CD4-positive, alpha-beta T cell (primary cell): ENCODE measurements at regions not wholly inside any gene's neighbourhood (a gene's known extent, or its start where the extent isn't known, plus 50 kb on each side); places are given as distances from the start of the nearest gene placed in this dataset.

Experiments used
- ATAC-seq: fragments of 200-7000 bp; cut with Tn5 transposase; one replicate; pipeline ENCODE4 v1.10.0; 2022; ENCODE audit warnings: mild to moderate bottlenecking; ENCODE audit not compliant: poor library complexity
- CTCF ChIA-PET: fragments of 350-600 bp; sonication (Branson Sonifier 250); formaldehyde crosslinking; loops from one replicate; lab custom pipeline; 2021; ENCODE audit warnings: antibody characterized with exemption, inconsistent platforms; lab: Charles Lee
- POLR2A ChIA-PET: fragments of 350-600 bp; sonication (Branson Sonifier 250); formaldehyde crosslinking; loops from one replicate; lab custom pipeline; 2021; ENCODE audit warnings: antibody characterized with exemption, inconsistent platforms; lab: Charles Lee
- DNase-seq, 14 experiments: peaks; one replicate each; pipeline ENCODE4 v3.0.0-alpha.2; 2013 to 2020; ENCODE audit warnings: mixed read lengths in 2 of 14
- H3K27ac ChIP-seq, 2 donors: one replicate each; pipeline versions ENCODE4 v1.5.1 to v1.7.0; 2013; ENCODE audit warnings: low read length in 2 of 2, low read depth in 1 of 2, mild to moderate bottlenecking in 1 of 2
- H3K27me3 ChIP-seq, 2 experiments: 1 replicate in 1 of 2; 2 replicates in 1 of 2; pipeline versions ENCODE4 v1.6.1 to v1.7.0; 2013; ENCODE audit warnings: low read length in 2 of 2, control low read depth in 1 of 2, mild to moderate bottlenecking in 1 of 2, moderate library complexity in 1 of 2; ENCODE audit not compliant: insufficient read depth in 2 of 2, control insufficient read depth in 1 of 2
- H3K36me3 ChIP-seq: one replicate; pipeline ENCODE4 v1.6.1; 2013; ENCODE audit warnings: low read length, control low read depth; ENCODE audit not compliant: insufficient read depth
- H3K4me1 ChIP-seq: one replicate; pipeline ENCODE4 v1.6.1; 2013; ENCODE audit warnings: low read length, control low read depth; ENCODE audit not compliant: insufficient read depth
- H3K4me3 ChIP-seq: one replicate; pipeline ENCODE4 v1.5.1; 2013; ENCODE audit warnings: mild to moderate bottlenecking, low read length, moderate library complexity
- H3K9me3 ChIP-seq, 2 experiments: 1 replicate in 1 of 2; 2 replicates in 1 of 2; pipeline versions ENCODE4 v1.6.1 to v1.7.0; 2013; ENCODE audit warnings: low read length in 2 of 2, mild to moderate bottlenecking in 2 of 2, control low read depth in 1 of 2, moderate library complexity in 1 of 2; ENCODE audit not compliant: control insufficient read depth in 1 of 2, insufficient read depth in 1 of 2
- H3K27ac Mint-ChIP-seq: one replicate; pipeline ENCODE4 v1.8.0; 2020; ENCODE audit warnings: mixed read lengths
- H3K27me3 Mint-ChIP-seq: one replicate; pipeline ENCODE4 v1.8.0; 2021; ENCODE audit warnings: mixed read lengths
- H3K36me3 Mint-ChIP-seq: one replicate; pipeline ENCODE4 v1.8.0; 2021; ENCODE audit warnings: low read depth, mixed read lengths
- H3K4me1 Mint-ChIP-seq: one replicate; pipeline ENCODE4 v1.8.0; 2021; ENCODE audit warnings: low read depth, mixed read lengths
- H3K4me3 Mint-ChIP-seq: one replicate; pipeline ENCODE4 v1.8.0; 2020; ENCODE audit warnings: mild to moderate bottlenecking, mixed read lengths
- H3K9me3 Mint-ChIP-seq: one replicate; pipeline ENCODE4 v1.8.0; 2020; ENCODE audit warnings: mixed read lengths
- intact Hi-C, 2 experiments: fragments of 100-400 bp; cut with DNase I in 1 of 2; cut with micrococcal nuclease in 1 of 2; formaldehyde crosslinking; loops; one replicate each; pipeline versions ENCODE4 v1.15.1 to v1.9.0; 2023 to 2025; cut with DNase I, micrococcal nuclease
- TF ChIP-seq, protein P1 (sequence below): fragments of 200-600 bp; IDR thresholded peaks from one replicate; pipeline ENCODE4 v1.8.0; 2022; ENCODE audit warnings: antibody characterized with exemption, mild to moderate bottlenecking

DNA sequence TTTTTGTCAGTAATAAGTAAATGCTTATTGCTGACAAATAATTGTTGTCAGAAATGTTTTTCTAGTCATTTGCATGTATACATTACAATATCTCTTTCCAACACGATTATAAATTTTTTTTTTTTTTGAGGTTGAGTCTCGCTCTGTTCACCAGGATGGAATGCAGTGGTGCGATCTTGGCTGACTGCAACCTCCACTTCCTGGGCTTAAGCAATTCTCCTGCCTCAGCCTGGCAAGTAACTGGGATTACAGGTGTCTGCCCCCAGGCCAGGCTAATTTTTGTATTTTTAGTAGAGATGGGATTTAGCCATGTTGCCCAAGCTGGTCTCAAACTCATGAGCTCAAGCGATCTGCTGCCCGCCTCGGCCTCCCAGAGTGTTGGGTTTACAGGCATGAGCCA lies 72.0 kb upstream of the ATF3 start:
- H3K27ac Mint-ChIP-seq = no peak overlapping the region
- no peaks in the 10 kb centered on the region for H3K4me1 ChIP-seq
- ChIA-PET POLR2A (no interaction called here), CTCF (interaction anchor here (0.7 kb wide), 1 partner anchor 483 kb away, joined by 3 read pairs; no protein-coding TSS in a partner anchor)
- no peaks in the 10 kb centered on the region for H3K36me3 ChIP-seq
- H3K27me3 ChIP-seq = no peaks in the 10 kb centered on the region
- peaks cover 5 to 9% of the 10 kb centered on the region in 2 experiments for H3K9me3 ChIP-seq
- H3K4me3 Mint-ChIP-seq = no peak overlapping the region
- no peaks in the 10 kb centered on the region for H3K36me3 Mint-ChIP-seq
- H3K27me3 Mint-ChIP-seq = peaks cover 16% of the 10 kb centered on the region
- DNase-seq = no peak
- TF ChIP-seq, protein P1, sequence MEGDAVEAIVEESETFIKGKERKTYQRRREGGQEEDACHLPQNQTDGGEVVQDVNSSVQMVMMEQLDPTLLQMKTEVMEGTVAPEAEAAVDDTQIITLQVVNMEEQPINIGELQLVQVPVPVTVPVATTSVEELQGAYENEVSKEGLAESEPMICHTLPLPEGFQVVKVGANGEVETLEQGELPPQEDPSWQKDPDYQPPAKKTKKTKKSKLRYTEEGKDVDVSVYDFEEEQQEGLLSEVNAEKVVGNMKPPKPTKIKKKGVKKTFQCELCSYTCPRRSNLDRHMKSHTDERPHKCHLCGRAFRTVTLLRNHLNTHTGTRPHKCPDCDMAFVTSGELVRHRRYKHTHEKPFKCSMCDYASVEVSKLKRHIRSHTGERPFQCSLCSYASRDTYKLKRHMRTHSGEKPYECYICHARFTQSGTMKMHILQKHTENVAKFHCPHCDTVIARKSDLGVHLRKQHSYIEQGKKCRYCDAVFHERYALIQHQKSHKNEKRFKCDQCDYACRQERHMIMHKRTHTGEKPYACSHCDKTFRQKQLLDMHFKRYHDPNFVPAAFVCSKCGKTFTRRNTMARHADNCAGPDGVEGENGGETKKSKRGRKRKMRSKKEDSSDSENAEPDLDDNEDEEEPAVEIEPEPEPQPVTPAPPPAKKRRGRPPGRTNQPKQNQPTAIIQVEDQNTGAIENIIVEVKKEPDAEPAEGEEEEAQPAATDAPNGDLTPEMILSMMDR = no peak
- H3K4me3 ChIP-seq = no peak overlapping the region
- no peaks in the 10 kb centered on the region for H3K4me1 Mint-ChIP-seq
- ATAC-seq = no peak
- intact Hi-C loops = no loop called here
- no peak overlapping the region for H3K27ac ChIP-seq
- H3K9me3 Mint-ChIP-seq = no peaks in the 10 kb centered on the region

DNA sequence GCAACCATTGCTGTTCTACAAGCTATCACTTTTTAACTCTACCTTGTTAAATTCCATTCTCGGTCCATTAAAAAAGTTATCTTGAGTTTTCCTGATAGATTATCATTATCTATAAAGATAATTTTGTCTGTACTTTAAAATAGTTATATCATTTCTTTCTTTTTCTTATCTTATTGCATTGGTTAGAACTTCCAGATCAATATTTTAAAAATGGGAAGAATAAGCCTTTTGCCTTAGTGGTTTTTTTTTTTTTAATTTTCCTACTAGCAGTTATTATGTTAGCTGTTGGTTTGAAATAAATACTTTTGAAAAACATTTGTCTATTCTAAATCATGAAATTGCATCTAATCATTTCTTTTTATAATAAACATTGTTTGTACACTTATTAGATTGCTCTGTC lies 71.0 kb upstream of the ATF3 start:
- no peak overlapping the region for H3K4me3 ChIP-seq
- peaks cover 5 to 9% of the 10 kb centered on the region in 2 experiments for H3K9me3 ChIP-seq
- Mint-ChIP-seq H3K9me3 (no peaks in the 10 kb centered on the region), H3K27me3 (peaks cover 16% of the 10 kb centered on the region), H3K36me3 (no peaks in the 10 kb centered on the region), H3K27ac (no peak overlapping the region), H3K4me3 (no peak overlapping the region), H3K4me1 (no peaks in the 10 kb centered on the region)
- intact Hi-C loops = no loop called here
- no peaks in the 10 kb centered on the region for H3K36me3 ChIP-seq
- TF ChIP-seq, protein P1 = no peak
- no peak for ATAC-seq
- ChIA-PET CTCF (interaction anchor here (0.9 kb wide), 1 partner anchor 8 kb away, joined by 4 read pairs; no protein-coding TSS in a partner anchor), POLR2A (no interaction called here)
- H3K27me3 ChIP-seq = no peaks in the 10 kb centered on the region
- H3K27ac ChIP-seq = no peak overlapping the region
- DNase-seq = no peak
- no peaks in the 10 kb centered on the region for H3K4me1 ChIP-seq

DNA sequence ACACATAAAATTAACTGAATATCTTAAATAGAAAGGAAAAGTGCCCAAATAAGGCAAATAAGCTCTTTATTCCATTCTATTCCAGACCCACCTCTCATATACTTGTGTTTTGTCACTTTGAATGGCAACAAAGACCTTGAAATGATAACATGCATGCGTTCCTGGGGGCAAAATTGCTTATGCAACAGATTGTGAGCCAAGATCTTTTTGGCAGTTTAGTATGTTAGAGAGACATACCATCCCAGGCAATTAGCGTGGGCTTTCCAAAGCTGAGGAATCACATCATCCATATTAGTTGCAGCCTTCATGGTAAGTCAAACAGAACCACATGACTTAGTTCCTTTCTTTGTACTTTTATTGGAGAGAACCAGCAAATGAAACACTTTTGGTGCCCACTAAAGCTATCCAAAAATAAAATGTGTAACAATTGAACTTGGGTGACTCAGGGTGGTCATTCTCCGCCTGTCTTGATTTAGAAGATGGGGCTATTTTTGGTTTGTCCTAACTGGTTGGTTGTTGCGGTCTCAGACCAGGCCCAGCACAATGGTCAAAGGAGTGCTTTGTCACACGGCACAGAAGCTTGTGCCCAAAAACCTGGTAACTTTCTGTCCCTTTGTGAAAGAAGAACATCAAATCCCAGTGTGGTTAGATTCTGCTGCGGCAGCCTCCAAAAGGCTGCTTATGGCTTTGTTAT lies 68.7 kb upstream of the ATF3 start:
- POLR2A ChIA-PET = no interaction called here
- ATAC-seq = no peak
- TF ChIP-seq, protein P1 = no peak

More for the DNA sequence above, 68.7 kb upstream of the ATF3 start:
- Mint-ChIP-seq H3K9me3 (no peaks in the 10 kb centered on the region), H3K27me3 (peaks cover 26% of the 10 kb centered on the region), H3K4me3 (no peak overlapping the region), H3K27ac (no peak overlapping the region), H3K36me3 (no peaks in the 10 kb centered on the region), H3K4me1 (no peaks in the 10 kb centered on the region)
- no peaks in the 10 kb centered on the region for H3K4me1 ChIP-seq
- H3K27ac ChIP-seq = no peak overlapping the region
- peaks cover 5 to 9% of the 10 kb centered on the region in 2 experiments for H3K9me3 ChIP-seq
- H3K36me3 ChIP-seq = no peaks in the 10 kb centered on the region
- no peak overlapping the region for H3K4me3 ChIP-seq
- no peak for DNase-seq
- intact Hi-C loops = no loop called here
- H3K27me3 ChIP-seq = no peaks in the 10 kb centered on the region
- CTCF ChIA-PET = no interaction called here
